Type B pancreatic cell (in vitro differentiated cells): ENCODE measurements at regions not wholly inside any gene's neighbourhood (a gene's known extent, or its start where the extent isn't known, plus 50 kb on each side); places are given as distances from the start of the nearest gene placed in this dataset.
"Not testable (repeated sequence)": the region's sequence is repeated elsewhere in the genome, so short reads cannot be mapped to it uniquely, and the experiment has no call there.

Source experiments
- DNase-seq: peaks from one replicate; pipeline ENCODE4 v3.0.0; 2021; ENCODE audit warnings: mixed read lengths; ENCODE audit not compliant: unreplicated experiment; ENCODE audit errors: extremely low spot score
- H3K27ac Mint-ChIP-seq: 2 replicates; pipeline ENCODE4 v1.8.0; 2021; ENCODE audit warnings: mild to moderate bottlenecking, mixed read lengths
- H3K27me3 Mint-ChIP-seq: 2 replicates; pipeline ENCODE4 v1.8.0; 2021; ENCODE audit warnings: mixed read lengths
- H3K36me3 Mint-ChIP-seq: 2 replicates; pipeline ENCODE4 v1.8.0; 2021; ENCODE audit warnings: mixed read lengths
- H3K4me1 Mint-ChIP-seq: one replicate; pipeline ENCODE4 v1.8.0; 2021; ENCODE audit warnings: mixed read lengths; ENCODE audit not compliant: unreplicated experiment
- H3K4me3 Mint-ChIP-seq: 2 replicates; pipeline ENCODE4 v1.8.0; 2021; ENCODE audit warnings: mild to moderate bottlenecking, mixed read lengths
- H3K9me3 Mint-ChIP-seq: 2 replicates; pipeline ENCODE4 v1.8.0; 2021; ENCODE audit warnings: mixed read lengths
- TF ChIP-seq, protein P1 (sequence below): fragments of 200-600 bp; sonication (generic); conservative IDR thresholded peaks from 2 replicates; pipeline ENCODE4 v1.5.0; 2021; ENCODE audit warnings: antibody characterized with exemption, mild to moderate bottlenecking

DNA sequence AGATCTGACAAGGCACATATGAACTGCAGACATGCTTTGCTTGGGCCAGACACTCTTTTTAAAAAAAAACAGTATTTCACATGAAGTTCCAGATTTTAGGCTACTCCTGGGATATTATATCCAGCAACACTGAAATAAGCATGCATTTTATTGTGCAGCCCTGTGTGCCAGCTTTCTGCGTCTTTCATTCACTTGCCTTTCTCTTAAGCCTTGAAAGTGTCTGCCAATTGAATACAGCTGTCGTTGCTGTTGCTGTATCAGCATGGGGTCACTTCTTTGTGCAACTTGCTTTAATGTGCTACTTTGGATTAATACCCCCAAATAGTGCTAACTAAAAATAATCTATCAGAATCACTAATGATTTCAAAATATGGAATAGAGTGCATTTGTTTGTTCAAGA, 657.8 kb downstream of the SLITRK6 start:
- TF ChIP-seq, protein P1, sequence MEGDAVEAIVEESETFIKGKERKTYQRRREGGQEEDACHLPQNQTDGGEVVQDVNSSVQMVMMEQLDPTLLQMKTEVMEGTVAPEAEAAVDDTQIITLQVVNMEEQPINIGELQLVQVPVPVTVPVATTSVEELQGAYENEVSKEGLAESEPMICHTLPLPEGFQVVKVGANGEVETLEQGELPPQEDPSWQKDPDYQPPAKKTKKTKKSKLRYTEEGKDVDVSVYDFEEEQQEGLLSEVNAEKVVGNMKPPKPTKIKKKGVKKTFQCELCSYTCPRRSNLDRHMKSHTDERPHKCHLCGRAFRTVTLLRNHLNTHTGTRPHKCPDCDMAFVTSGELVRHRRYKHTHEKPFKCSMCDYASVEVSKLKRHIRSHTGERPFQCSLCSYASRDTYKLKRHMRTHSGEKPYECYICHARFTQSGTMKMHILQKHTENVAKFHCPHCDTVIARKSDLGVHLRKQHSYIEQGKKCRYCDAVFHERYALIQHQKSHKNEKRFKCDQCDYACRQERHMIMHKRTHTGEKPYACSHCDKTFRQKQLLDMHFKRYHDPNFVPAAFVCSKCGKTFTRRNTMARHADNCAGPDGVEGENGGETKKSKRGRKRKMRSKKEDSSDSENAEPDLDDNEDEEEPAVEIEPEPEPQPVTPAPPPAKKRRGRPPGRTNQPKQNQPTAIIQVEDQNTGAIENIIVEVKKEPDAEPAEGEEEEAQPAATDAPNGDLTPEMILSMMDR, result no peak
- peaks cover 18% of the 10 kb centered on the region for H3K9me3 Mint-ChIP-seq
- H3K36me3 Mint-ChIP-seq, result no peaks in the 10 kb centered on the region
- peaks cover 24% of the 10 kb centered on the region for H3K4me1 Mint-ChIP-seq
- no peak for DNase-seq
- H3K4me3 Mint-ChIP-seq, result no peak overlapping the region
- no peaks in the 10 kb centered on the region for H3K27me3 Mint-ChIP-seq
- no peak overlapping the region for H3K27ac Mint-ChIP-seq

DNA sequence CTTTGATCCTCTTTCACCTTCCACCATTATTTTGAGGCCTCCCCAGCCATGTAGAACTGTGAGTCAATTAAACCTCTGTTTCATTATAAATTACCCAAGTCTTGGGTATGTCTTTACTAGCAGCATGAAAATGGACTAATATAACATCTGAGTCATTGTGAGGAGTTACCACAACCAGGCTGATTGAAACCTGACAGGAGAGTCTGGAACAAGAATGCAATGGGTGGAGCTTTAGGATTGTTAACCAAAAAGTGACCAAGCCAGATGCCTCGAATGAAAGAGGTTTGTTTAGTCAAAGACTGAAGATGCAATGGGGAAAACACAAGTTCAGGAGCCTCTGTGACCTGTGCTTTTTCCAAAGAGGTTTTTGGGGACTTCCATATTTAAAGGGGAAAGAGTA, 659.0 kb downstream of the SLITRK6 start:
- peaks cover 24% of the 10 kb centered on the region for H3K4me1 Mint-ChIP-seq
- H3K36me3 Mint-ChIP-seq, result no peaks in the 10 kb centered on the region
- H3K27ac Mint-ChIP-seq, result peak overlapping the region; percentile 88
- DNase-seq, result no peak
- no peaks in the 10 kb centered on the region for H3K27me3 Mint-ChIP-seq
- H3K4me3 Mint-ChIP-seq, result peak overlapping the region; percentile 16
- TF ChIP-seq, protein P1, result no peak
- H3K9me3 Mint-ChIP-seq, result peaks cover 18% of the 10 kb centered on the region

DNA sequence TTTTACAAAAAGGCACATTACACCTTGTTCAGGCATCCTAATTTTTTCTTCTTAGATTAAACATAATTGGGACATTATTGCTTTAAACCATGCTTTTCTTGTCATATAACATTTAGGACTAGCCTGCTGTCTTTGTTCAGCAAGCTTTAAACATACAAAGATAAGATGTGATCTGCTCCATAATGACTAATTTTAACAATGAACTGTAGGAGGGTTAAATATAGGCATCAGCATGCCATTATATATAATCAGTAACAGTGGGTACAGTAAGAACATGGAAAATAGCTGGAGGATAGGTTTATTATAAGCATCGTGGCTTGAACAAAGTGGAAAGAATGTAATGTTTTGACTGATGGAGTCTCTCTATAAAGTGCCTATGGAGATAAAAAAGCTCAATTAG, 661.7 kb downstream of the SLITRK6 start:
- H3K9me3 Mint-ChIP-seq, result peaks cover 24% of the 10 kb centered on the region
- TF ChIP-seq, protein P1, result no peak

DNA sequence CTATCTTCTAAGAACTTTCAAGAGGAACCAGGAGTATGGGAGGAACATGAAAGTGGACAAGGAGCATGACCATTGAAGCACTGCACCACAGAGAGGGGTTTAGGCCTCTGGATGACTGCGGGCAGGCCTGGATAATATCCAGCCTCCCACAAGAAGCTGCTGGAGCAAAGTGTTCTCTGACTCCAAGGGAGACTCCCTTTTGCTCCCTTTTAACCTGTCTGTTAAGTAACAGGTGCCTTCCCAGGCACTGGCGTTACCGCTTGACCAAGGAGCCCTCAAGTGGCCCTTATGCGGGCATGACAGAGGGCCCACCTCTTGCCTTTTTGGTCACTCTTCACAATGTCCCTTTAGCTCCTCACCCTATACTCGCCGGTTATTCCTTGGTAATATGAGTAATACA, 666.2 kb downstream of the SLITRK6 start:
- Mint-ChIP-seq H3K4me3 (no peak overlapping the region), H3K27me3 (no peaks in the 10 kb centered on the region), H3K36me3 (no peaks in the 10 kb centered on the region), H3K27ac (no peak overlapping the region), H3K9me3 (peaks cover 6% of the 10 kb centered on the region), H3K4me1 (no peaks in the 10 kb centered on the region)
- TF ChIP-seq, protein P1, result no peak
- no peak for DNase-seq

More for the DNA sequence above, 661.7 kb downstream of the SLITRK6 start:
- DNase-seq, result no peak
- no peak overlapping the region for H3K4me3 Mint-ChIP-seq
- no peaks in the 10 kb centered on the region for H3K36me3 Mint-ChIP-seq
- no peaks in the 10 kb centered on the region for H3K27me3 Mint-ChIP-seq
- peaks cover 24% of the 10 kb centered on the region for H3K4me1 Mint-ChIP-seq
- no peak overlapping the region for H3K27ac Mint-ChIP-seq

DNA sequence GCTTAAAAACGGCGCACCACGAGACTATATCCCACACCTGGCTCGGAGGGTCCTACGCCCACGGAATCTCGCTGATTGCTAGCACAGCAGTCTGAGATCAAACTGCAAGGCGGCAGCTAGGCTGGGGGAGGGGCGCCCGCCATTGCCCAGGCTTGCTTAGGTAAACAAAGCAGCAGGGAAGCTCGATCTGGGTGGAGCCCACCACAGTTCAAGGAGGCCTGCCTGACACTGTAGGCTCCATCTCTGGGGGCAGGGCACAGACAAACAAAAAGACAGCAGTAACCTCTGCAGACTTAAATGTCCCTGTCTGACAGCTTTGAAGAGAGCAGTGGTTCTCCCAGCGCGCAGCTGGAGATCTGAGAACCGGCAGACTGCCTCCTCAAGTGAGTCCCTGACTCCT, 675.7 kb downstream of the SLITRK6 start:
- H3K9me3 Mint-ChIP-seq, H3K4me3 Mint-ChIP-seq, H3K36me3 Mint-ChIP-seq, H3K27me3 Mint-ChIP-seq, H3K4me1 Mint-ChIP-seq, DNase-seq, H3K27ac Mint-ChIP-seq: not testable (repeated sequence)

DNA sequence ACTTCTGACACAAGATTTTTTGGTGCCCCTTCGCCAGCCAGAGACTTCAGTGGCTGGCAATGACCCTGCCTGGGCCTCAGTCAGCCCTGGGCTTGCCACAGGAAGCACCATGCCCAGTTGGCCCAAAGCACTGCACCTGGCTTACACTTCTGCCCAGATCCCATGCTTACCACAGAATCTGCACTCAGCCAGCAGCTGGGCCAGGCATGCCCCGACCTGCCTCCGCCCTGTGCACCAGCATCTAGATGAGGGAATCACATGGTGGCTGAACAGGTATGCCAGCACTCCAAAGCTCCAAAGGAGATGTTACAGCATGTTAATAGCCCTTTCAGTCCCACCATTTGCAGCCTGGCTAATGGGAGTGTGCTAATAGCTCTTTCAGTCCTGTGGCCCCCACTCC, 690.9 kb downstream of the SLITRK6 start:
- Mint-ChIP-seq H3K9me3 (peaks cover 4% of the 10 kb centered on the region), H3K27ac (no peak overlapping the region), H3K27me3 (no peaks in the 10 kb centered on the region), H3K4me1 (no peaks in the 10 kb centered on the region), H3K36me3 (no peaks in the 10 kb centered on the region), H3K4me3 (no peak overlapping the region)
- no peak for DNase-seq
- TF ChIP-seq, protein P1, result no peak
